DOHH2 (cell line): ENCODE measurements at regions not wholly inside any gene's neighbourhood (a gene's known extent, or its start where the extent isn't known, plus 50 kb on each side); places are given as distances from the start of the nearest gene placed in this dataset.

ENCODE experiments used
- CTCF ChIP-seq: fragments of 200-600 bp; sonication (generic); IDR thresholded peaks from one replicate; pipeline ENCODE4 v1.5.1; 2014; ENCODE audit warnings: antibody characterized with exemption, mild to moderate bottlenecking, low read depth, low read length; ENCODE audit not compliant: poor library complexity, severe bottlenecking
- EZH2phosphoT487 ChIP-seq: fragments of 200-600 bp; sonication (generic); IDR thresholded peaks from 2 replicates; pipeline ENCODE4 v1.6.1; 2017; ENCODE audit warnings: borderline replicate concordance, mild to moderate bottlenecking, antibody characterized with exemption, low read length, moderate library complexity, mixed read lengths

GRCh38 chr5:155983954-155984353 is 343.0 kb upstream of the SGCD start:
- TF ChIP-seq CTCF (no peak), EZH2phosphoT487 (no peak)
